GM18909 (cell line): ENCODE measurements at regions not wholly inside any gene's neighbourhood (a gene's known extent, or its start where the extent isn't known, plus 50 kb on each side); places are given as distances from the start of the nearest gene placed in this dataset.
"Not testable (repeated sequence)": the region's sequence is repeated elsewhere in the genome, so short reads cannot be mapped to it uniquely, and the experiment has no call there.

Experiments
- ATAC-seq: cut with Tn5 transposase; IDR thresholded peaks from one replicate; pipeline ENCODE4 v1.9.1; 2021; ENCODE audit warnings: mild to moderate bottlenecking; ENCODE audit not compliant: unreplicated experiment, poor library complexity

DNA sequence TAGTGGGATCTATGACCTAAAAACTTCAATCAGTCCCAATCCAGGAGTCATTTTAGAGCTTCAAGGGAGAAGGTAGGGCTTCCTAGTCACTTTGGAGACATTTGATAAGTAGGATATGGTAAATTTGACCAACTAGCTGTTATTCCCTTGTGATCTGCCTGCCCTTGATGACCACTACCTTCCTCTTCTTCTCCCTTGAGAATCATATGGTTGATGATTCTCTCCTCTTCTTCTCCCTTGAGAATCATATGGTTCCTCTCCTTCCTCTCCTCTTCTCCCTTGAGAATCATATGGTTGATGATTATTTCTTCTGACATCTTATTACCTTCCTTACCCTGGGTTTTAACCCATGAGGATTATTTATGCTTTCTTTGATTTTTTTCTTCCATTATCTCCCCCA lies 482.6 kb upstream of the TENM3 start:
- no peak for ATAC-seq

DNA sequence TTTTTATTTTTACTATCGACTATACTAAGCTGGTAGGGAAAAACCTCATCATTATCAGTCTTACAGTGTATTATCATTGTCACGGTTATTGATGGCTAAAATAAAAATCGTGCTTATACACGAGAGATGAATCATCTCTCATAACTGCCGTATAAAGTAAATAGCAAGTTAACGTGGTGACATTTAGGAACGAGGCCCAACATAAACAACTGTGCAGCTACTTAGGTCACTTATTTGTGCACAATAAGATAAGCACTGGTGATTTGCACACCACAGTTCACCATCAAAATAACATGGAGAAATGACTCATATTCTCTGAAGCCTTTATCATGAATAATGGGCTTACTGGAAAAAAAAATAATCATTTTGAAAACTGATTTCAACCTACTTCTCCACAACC lies 482.0 kb upstream of the TENM3 start:
- ATAC-seq: no peak

DNA sequence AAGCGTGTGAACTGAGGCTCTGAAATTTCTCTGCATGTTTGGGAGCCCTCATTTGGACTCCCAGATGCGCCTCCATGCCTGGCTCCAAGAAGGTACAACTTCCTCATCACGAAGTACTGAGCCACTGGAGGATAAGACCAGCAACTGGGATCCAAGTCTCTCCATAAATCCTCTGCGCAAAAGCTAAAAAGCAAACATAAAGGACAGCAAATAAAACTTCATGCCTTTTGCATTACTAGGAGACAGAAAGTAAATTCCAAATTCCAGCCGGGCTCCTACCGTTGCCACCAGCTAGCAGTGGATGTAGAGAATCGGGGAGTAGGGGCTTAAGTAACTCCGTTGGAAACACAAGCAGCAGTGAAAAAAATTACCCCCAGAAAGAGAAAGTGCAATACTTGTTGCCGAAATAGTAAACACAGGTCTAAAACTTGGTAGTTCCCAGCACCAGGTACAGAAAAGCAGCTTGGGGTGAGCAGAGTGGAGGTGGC lies 477.1 kb upstream of the TENM3 start:
- ATAC-seq: no peak

DNA sequence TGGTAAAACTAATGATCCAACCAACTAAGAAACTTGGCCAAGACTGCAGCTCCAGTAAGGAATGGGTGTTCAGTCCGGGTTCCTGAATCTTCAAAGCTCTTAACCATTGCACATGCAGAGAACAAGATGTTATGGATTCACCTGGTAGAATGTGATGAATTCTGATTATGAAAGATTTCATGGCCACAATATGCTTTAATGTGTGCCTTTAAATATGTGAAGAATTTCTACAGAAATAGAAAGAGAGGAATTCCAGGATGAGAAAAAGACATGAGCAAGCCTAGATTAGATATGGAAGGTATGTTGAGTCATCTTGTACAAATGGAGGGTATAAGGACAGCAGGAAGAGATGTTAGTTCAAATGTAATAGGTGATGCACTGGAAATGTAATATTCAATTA lies 472.2 kb upstream of the TENM3 start:
- ATAC-seq: no peak

DNA sequence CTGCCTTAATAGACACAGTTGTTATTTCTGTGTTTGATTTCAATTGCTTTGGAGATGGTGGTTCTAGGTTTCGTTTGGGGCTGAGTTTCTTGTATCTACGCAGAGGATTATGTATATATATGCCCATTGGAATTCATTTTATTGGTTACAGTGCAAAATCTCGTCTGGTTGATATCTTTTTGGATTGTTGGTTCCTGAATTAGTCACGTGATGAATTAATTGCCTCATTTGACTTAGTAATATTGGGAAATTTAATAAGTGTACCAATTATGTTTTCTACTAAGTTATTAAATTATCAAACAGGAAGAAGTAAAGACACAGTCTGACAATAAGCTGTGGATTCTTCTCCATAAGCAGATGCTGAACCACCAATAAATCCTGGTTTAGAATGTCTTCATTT lies 467.9 kb upstream of the TENM3 start:
- ATAC-seq: no peak

DNA sequence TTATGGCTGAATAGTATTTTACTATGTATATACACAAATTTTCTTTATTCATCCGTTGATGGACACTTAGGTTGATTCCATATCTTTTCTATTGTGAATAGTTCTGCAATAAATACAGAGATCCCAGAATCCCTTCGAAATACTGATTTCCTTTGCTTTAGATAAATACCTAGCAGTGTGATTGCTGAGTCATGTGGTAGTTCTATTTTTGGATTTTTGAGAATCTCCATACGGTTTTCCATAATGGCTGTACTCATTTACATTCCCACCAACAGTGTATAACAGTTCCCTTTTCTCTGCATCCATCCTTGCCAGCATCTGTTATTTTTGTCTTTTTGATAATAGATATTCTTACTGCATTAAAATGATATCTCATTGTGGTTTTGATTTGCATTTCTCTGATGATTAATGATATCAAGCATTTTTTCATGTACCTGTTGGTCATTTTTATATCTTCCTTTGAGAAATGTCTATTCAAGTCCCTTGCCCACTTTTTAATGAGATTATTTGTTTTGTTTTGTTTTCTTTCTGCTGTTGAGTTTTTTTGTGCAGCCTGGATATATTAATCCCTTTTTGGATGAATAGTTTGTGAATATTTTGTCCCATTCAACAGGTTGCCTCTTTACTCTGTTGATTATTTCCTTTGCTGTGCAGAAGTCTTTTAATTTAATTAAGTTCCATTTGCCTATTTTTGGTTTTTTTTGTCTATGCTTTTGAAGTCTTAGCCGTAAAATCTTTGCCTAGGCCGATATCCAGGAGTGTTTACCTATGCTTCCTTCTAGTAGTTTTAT lies 466.7 kb upstream of the TENM3 start:
- no peak for ATAC-seq

DNA sequence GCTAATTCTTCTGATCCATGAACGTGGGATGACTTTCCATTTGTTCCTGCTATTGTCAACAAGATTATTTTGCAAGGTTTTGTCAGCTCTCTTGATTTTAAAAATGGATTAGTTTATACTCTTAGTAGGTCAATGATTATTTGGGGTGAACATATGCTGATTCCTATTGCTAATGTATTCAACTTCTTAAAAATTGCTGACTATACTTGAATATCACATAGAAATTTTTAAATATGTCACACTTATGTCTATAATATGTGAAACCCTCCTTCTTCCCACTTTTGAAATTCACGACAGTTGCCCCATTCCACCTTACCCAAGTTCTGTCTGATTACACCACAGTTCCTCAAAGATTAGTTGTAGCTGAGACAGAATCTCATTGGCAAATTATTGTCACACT lies 465.7 kb upstream of the TENM3 start:
- ATAC-seq: no peak

DNA sequence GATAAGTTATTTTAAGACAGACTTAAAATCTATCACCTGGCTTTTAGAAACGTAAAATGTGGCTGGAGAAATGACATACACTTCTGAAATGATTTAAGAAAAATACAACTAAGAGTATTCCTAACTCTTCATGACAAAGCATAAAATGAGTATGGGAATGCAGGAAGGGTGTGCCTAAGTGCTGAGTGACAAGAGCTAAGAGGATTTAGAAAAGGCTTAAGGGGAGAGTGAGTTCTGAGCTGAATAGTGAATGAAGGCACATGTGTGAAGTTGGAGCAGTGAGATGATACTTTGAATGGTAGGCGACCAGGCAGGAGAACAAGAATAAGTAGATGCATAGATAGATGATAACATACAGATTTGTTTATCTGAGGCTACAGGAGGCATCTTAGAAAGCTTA lies 458.3 kb upstream of the TENM3 start:
- no peak for ATAC-seq

DNA sequence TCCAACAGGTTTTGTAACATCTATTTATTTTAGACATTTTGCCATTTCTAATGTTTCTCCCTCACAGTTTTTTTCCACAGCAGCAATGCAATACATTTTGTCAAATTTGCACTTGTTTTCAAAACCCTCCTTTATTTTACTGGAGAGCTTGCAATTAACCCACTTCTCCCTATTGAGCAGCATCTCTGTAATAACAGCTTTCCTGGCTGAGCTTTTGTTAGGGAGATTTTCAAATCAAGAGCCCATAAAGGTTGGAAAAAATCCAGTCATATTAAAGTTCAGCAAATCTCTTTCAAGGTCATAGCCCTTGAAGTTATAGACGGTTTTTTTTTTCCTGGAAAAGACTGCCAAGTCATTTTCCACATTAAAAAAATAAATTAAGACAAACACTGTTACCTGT lies 450.6 kb upstream of the TENM3 start:
- no peak for ATAC-seq

DNA sequence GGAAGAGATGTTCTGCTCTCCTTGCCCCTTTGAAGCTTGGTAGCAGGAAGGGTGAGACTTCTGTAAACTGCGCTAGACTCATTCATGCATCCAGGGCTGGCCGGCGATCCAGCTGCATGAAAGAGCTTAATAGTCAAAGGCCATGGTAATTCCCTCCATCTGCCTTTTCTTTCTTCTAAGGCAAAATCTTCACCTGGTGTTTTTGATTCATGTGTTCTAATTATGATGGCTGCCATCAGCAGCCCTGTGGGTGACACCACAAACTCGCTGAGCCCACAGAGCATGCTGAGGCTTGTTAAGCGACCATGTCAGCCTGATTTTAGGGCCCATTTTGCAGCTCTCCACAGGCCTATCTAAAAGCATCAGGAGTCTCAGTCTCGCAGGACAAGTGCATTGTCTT lies 450.1 kb upstream of the TENM3 start:
- ATAC-seq: no peak

DNA sequence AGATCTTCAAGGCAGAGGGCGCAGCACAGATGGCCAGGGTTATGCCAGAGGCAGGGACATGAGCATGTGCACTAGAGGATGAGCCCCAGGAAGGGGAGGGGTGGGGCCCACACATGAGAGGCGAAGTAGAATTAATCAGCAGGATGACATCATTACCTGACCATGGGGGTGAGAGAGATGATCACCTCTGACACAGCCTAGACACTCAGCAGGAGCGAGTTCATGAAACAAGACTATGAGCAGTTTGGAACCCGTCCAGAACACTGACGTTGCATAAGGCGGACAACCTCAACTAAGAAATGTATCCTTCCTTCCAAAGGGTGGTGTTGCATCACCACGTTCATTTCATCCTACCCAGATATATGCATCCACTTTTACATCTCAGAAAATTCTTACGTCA lies 446.7 kb upstream of the TENM3 start:
- no peak for ATAC-seq

DNA sequence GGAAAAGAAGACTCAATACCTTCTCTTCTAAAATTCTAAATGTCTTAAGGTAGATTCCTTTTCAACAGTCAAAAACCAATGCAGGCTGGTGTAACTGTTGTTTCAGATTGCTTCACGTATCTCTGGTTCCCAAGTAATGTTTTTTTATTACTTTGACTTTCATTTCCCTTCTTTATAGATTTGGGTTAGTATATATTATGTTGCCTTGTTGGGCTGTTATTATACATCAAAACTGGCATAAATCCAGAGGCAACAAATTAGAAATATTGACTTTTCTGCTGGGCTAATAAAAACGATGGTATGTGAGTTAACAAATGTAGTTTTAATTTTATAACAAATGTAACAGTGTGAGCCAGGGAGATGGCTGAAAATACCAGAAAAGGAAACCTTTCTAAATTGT lies 444.7 kb upstream of the TENM3 start:
- no peak for ATAC-seq

DNA sequence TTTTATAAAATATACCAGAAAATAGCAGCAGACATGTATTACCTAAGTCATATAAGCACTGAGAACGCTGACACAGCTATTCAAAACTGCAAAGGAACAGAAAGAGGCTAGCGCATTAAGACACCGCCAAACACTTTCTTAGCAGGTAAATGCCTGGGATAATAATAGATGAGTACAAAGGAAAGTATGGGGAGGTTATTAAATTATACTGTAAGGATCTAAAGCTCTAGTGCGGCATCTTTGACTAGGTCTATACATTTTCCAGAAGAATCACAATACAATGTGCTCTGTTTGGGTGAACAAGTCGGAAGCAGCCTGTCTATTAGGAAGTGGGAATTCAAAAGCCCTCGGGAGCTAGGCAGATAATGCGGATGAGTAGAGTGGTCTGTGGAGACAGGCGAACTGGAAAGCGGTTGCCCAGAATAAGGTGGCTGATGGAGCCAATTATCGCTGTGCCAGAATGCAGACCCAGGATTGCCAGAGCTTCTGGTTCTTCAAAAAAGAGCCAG lies 443.6 kb upstream of the TENM3 start:
- ATAC-seq: no peak

DNA sequence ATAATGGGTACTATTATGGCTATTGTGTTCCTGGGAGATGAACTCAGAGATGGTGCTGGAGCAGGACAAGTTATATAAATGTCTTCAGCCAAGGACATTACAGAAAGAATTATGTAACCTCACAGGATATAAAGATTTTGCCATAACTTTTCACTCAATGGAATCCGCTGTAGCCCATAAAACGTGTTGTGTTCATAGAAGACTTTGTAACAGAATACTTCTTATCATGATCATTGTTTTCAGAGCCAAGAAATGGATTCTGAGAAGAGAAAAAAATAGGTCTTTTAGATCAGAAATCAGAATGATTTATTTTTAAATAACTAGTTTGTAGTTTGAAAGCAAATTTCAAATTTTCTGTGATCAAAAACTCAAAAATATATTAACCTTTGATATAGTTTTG lies 441.0 kb upstream of the TENM3 start:
- ATAC-seq: no peak

DNA sequence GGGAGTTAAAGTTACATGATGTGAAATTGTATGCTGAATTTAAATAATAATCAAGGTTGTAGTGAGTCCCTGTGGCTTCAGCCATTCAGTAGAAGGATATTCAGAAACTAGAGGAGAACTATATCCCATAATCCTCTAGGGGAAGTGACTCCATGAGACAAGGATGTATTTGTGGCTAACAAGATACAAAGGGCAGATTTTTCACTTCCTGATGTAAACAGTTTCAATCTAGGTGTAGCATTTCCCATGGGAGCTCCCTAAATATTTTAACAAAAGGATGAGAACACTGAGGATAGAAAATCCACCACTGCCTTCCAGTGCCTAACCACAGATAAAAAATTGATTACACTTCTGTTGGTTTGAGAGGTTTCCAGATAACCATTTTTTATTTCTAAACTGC lies 435.4 kb upstream of the TENM3 start:
- no peak for ATAC-seq

DNA sequence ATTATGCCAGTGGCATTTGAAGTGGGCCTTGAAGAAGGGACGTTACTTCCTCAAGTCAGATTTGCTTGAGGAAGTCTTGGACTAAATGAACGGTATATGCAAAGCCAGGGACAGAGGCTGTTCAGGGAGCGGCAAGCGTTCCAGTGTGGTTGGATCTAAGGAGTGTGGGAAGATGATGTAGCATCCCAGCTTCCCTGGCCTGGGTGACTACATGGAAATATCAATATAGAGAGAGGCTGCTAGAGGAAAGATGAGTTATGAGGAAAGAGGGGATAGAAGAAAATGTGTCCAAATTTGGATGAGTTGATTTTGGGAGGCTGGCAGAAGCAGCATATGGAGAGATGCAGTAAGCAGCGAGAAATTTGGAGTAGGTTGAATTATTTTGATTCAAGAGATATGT lies 432.5 kb upstream of the TENM3 start:
- ATAC-seq: no peak

DNA sequence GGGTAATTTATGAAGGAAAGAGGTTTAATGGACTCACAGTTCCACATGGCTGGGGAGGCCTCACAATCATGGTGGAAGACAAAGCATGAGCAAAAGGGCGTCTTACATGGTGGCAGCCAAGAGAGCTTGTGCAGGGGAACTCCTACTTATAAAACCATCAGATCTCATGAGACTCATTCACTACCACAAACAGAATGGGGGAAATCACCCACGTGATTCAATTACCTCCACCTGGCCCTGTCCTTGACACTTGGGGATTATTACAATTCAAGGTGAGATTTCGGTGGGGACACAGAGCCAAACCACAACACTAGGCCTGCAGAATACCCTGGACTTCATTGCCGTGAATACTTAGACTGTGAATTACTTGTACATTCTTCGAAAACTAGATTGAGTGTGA lies 431.7 kb upstream of the TENM3 start:
- ATAC-seq: not testable (repeated sequence)

DNA sequence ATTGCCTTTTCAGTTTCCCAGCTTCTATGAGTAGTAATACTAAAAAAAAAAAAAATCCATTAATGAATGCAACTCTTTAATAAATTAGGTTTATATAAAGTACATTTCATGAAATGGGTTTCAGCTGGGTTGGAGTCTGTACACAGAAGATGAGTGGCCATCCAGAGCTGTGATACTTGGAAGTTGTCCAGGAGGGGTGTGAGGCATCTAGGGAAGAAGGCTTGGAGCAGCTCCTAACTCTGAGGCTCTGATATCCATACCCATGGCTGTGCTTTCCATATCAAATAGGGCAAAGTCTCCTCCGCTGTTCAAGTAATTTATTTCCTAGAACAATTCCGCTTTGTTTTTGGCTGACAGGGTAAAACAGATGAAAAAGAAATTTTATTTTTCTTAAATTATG lies 423.3 kb upstream of the TENM3 start:
- ATAC-seq: no peak

DNA sequence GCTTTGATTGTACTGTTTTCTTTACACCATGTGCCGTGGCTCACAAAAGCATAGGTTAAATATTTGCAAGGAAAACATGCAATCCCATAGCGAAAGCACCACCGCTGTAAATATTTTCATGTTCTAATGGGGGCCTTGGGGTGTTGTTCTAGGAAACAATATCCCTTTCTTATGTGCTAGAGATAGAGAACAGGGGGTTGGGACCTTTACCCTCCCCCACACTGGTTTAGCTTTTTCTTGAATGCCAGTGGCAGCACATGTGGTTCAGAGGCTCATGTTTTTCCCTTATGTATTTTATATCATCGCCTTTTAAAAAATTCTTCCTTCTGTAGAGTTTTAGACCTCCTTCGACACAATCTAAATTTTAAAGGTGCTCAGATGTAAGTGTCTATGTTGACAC lies 422.6 kb upstream of the TENM3 start:
- no peak for ATAC-seq

DNA sequence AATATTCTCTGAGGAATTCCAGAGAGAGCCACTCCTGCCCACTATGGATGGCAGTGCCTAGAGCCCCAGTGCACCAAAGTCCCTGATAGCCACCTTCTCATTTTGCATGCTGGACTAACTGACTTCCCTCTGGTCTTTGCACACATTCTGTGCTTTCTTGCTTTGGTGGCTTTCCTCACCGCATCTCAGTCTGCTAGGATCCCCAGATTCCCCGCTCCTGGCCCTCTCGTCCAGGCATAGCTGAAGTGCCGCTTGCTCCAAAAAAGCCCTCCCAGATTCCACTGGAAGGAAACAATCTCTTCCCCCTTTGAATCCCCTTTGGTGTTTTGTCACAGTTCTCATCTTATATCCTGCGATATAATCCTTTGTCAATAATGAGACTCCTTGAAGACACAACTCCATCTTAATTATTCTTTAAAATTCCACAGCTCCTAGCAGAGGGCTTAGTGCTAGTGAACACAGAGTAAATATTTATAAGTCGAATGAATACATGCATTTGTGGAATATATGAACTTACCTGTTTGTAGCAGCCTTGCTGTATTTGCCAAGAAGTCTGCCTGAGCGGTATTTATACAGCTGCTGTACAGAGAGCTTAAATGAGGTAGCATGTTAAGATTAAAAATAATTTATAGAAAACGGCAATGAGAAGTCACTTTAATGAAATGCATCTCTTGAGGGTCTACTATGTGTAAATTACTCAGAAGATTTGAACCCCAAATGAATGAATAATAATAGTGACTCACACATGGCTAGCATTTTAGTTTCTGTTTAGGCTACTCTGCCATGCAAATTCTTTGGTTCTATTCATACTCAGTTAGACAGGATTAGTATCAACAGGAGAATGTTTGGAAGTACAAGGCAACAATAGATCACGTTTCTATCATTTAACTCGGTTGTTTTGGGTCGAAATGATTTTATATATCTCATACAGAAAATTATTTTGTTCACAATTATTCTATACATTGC lies 421.9 kb upstream of the TENM3 start:
- no peak for ATAC-seq

DNA sequence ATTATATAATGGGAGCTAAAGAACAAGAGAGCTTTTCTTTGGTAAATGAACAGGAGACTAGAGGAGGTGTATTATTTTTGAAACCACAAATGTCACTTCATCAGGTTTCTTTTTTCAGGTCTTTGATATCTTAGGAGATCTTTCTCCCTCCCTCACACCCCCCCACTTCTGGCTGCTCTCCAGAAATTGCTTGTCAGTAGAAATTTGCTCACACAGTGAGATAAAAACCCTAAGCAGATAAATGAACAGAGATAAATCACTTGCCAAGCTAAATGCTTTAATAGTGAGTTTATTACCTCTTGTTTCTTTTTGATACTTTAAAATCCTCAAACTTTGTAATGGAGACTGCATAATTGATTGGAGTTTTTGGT lies 421.2 kb upstream of the TENM3 start:
- no peak for ATAC-seq
